Suprapubic skin (tissue), 4 donors: ENCODE measurements at regions not wholly inside any gene's neighbourhood (a gene's known extent, or its start where the extent isn't known, plus 50 kb on each side); places are given as distances from the start of the nearest gene placed in this dataset.

ENCODE experiments used
- DNase-seq, 2 donors: peaks; one replicate each; pipeline ENCODE4 v3.0.0-alpha.2; 2019; ENCODE audit warnings: low spot score in 2 of 2
- H3K27ac ChIP-seq: fragments of 200-600 bp; sonication (generic); one replicate; pipeline ENCODE4 v1.5.1; 2019
- H3K27me3 ChIP-seq: fragments of 200-600 bp; sonication (generic); one replicate; pipeline ENCODE4 v1.5.1; 2019
- H3K36me3 ChIP-seq: fragments of 200-600 bp; sonication (generic); one replicate; pipeline ENCODE4 v1.5.1; 2019
- H3K4me1 ChIP-seq: fragments of 200-600 bp; sonication (generic); one replicate; pipeline ENCODE4 v1.5.1; 2019
- H3K4me3 ChIP-seq: fragments of 200-600 bp; sonication (generic); one replicate; pipeline ENCODE4 v1.5.1; 2019; ENCODE audit warnings: mild to moderate bottlenecking
- H3K9me3 ChIP-seq: fragments of 200-600 bp; sonication (generic); one replicate; pipeline ENCODE4 v1.5.1; 2019
- CTCF ChIP-seq, 2 donors: fragments of 200-600 bp in 1 of 2; fragments of 450-650 bp in 1 of 2; sonication (generic) in 1 of 2; IDR thresholded peaks; one replicate each; pipeline ENCODE4 v1.5.1; 2016 to 2019; ENCODE audit warnings: antibody characterized with exemption in 2 of 2, mild to moderate bottlenecking in 1 of 2, moderate library complexity in 1 of 2
- EP300 ChIP-seq: sonication (generic); formaldehyde crosslinking; IDR thresholded peaks from one replicate; pipeline ENCODE4 v1.6.1; 2017; ENCODE audit warnings: antibody characterized with exemption
- POLR2A ChIP-seq, 2 donors: fragments of 450-650 bp; IDR thresholded peaks; one replicate each; pipeline ENCODE4 v1.6.1; 2017; ENCODE audit warnings: antibody characterized with exemption in 2 of 2, mild to moderate bottlenecking in 2 of 2, moderate library complexity in 2 of 2
- POLR2AphosphoS5 ChIP-seq, 3 donors: sonication (generic); formaldehyde crosslinking; IDR thresholded peaks; one replicate each; pipeline ENCODE4 v1.6.1; 2017; ENCODE audit warnings: antibody characterized with exemption in 3 of 3
- WGBS: methylation state at CpG from one replicate; pipeline ENCODE4 v1.1.5; 2018; 5-methylcytosine and 5-hydroxymethylcytosine counted together

GRCh38 chr12:66879409-66879808 is 200.5 kb upstream of the GRIP1 start:
- 74% methylated on average over 4 of the region's 4 CpGs for WGBS

GRCh38 chr12:66881386-66881785 is 202.5 kb upstream of the GRIP1 start:
- Histone ChIP-seq H3K4me3 (no peak overlapping the region), H3K9me3 (no peaks in the 10 kb centered on the region), H3K27me3 (no peaks in the 10 kb centered on the region), H3K27ac (no peak overlapping the region), H3K36me3 (no peaks in the 10 kb centered on the region), H3K4me1 (no peaks in the 10 kb centered on the region)
- TF ChIP-seq EP300 (no peak), CTCF (IDR thresholded peaks at IDR 0.05) (no peak), POLR2A (IDR thresholded peaks at IDR 0.05) (no peak), POLR2AphosphoS5 (IDR thresholded peaks at IDR 0.05) (no peak)
- no peak for DNase-seq

More at GRCh38 chr12:66879409-66879808, 200.5 kb upstream of the GRIP1 start:
- no peaks in the 10 kb centered on the region for H3K4me1 ChIP-seq
- H3K4me3 ChIP-seq, result no peak overlapping the region
- DNase-seq, result no peak
- TF ChIP-seq POLR2AphosphoS5 (IDR thresholded peaks at IDR 0.05) (no peak), POLR2A (IDR thresholded peaks at IDR 0.05) (no peak), CTCF (IDR thresholded peaks at IDR 0.05) (no peak), EP300 (no peak)
- H3K36me3 ChIP-seq, result no peaks in the 10 kb centered on the region
- H3K9me3 ChIP-seq, result no peaks in the 10 kb centered on the region
- no peak overlapping the region for H3K27ac ChIP-seq
- H3K27me3 ChIP-seq, result no peaks in the 10 kb centered on the region

DNA sequence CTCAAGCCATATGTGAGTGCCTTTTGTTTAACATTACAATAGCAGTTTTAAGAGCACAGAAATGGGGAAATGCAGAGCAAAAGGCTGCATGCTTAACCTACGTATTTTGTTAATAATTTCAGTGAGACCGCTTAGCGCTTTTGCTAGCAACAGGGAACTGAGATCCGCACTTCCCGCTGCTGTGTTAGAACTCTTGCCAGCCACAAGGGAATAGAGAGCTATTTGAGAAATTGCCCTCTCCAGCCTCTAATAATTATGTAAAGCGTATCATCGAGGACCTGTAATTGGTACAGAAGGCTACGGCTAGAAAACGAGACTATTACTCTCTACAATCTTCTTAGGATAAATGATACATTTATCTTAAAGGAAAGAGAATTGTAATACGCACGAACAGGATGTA is 205.2 kb upstream of the GRIP1 start:
- WGBS, result 72% methylated on average over 11 of the region's 11 CpGs
- H3K36me3 ChIP-seq, result no peaks in the 10 kb centered on the region
- no peaks in the 10 kb centered on the region for H3K4me1 ChIP-seq
- H3K4me3 ChIP-seq, result no peak overlapping the region
- DNase-seq, result no peak
- no peaks in the 10 kb centered on the region for H3K27me3 ChIP-seq
- TF ChIP-seq POLR2AphosphoS5 (IDR thresholded peaks at IDR 0.05) (no peak), POLR2A (IDR thresholded peaks at IDR 0.05) (no peak), CTCF (IDR thresholded peaks at IDR 0.05) (no peak), EP300 (no peak)
- no peaks in the 10 kb centered on the region for H3K9me3 ChIP-seq
- no peak overlapping the region for H3K27ac ChIP-seq

DNA sequence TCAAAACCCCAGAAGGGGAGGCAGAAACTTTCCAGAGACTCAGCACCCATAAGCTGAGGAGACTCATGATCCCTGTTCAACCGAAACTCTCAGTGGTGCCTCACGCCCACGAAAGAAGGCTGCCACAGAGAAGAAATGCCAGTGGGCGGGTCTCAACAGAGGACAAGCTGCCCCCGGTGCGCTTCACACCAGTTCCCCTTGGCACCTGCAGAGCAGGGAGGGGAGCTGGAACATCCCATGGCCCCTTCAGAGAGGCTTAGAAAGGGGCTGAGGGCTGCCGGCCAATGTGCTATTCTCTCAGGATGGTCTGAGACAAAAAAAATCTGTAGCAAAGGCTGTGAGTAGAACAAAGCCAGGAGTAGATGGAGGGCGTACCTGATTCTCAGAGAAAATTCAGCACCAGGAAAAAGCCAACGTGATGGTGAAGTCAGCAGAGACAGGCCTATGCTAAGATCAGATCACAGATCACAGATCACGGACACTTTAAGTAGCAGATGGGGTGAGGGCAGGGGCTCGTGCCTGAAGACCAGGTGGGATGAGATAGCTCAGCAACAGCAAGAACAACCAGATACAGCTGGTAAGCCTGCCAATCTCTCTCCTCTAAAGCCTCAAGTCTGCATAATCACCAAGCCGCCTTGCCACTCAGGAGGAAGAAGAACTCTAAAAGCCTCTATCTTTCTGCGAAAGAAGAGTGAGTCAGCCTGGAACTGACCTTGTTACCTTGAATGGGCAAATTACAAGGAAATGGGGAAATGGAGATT is 206.4 kb upstream of the GRIP1 start:
- TF ChIP-seq POLR2A (IDR thresholded peaks at IDR 0.05) (no peak), POLR2AphosphoS5 (IDR thresholded peaks at IDR 0.05) (no peak), EP300 (no peak), CTCF (IDR thresholded peaks at IDR 0.05) (no peak)
- no peak for DNase-seq
- Histone ChIP-seq H3K36me3 (no peaks in the 10 kb centered on the region), H3K9me3 (no peaks in the 10 kb centered on the region), H3K4me3 (no peak overlapping the region), H3K4me1 (no peaks in the 10 kb centered on the region), H3K27me3 (no peaks in the 10 kb centered on the region), H3K27ac (no peak overlapping the region)
- 85% methylated on average over 13 of the region's 13 CpGs for WGBS

DNA sequence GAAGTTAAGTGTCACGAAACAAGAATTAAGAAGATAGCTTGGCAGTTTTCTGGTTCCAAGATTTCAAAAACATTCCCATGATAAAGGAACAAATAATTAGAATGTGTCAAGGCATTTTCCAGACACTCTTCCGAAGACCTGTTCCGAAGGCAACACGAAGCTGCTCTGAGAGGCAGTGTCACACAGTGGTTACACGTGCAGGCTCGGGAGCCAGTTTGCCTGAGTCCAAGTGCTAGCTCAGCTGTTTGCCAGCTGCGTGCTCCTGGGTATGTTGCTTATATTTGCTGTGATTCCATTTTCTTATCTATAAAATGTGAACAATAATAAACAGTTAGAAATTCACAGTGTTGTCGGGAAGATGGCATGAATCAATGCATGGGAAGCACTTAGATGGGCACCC is 217.9 kb upstream of the GRIP1 start:
- Histone ChIP-seq H3K36me3 (no peaks in the 10 kb centered on the region), H3K4me3 (no peak overlapping the region), H3K27me3 (no peaks in the 10 kb centered on the region), H3K27ac (no peak overlapping the region), H3K9me3 (no peaks in the 10 kb centered on the region), H3K4me1 (peaks cover 16% of the 10 kb centered on the region)
- DNase-seq, result no peak
- TF ChIP-seq POLR2AphosphoS5 (IDR thresholded peaks at IDR 0.05), result no peak
- WGBS, result 29% methylated on average over 8 of the region's 8 CpGs
